CD14-positive monocyte (primary cell): ENCODE measurements at regions not wholly inside any gene's neighbourhood (a gene's known extent, or its start where the extent isn't known, plus 50 kb on each side); places are given as distances from the start of the nearest gene placed in this dataset.

Experiments used
- DNase-seq, 3 donors: peaks; one replicate each; pipeline ENCODE4 v3.0.0-alpha.2; 2011 to 2022
- H2AFZ ChIP-seq: 2 replicates; pipeline ENCODE4 v1.6.0; 2012; ENCODE audit warnings: mild to moderate bottlenecking, low read depth, low read length, inconsistent platforms; ENCODE audit not compliant: insufficient read depth, poor library complexity, severe bottlenecking
- H3K27ac ChIP-seq, 2 donors: 1 replicate in 1 of 2; 2 replicates in 1 of 2; pipeline ENCODE4 v1.5.1; 2012 to 2013; ENCODE audit warnings: low read length in 2 of 2, control low read depth in 1 of 2, inconsistent platforms in 1 of 2, low read depth in 1 of 2, mild to moderate bottlenecking in 1 of 2
- H3K27me3 ChIP-seq, 2 donors: one replicate each; pipeline versions ENCODE4 v1.6.0 to v1.6.1; 2011 to 2013; ENCODE audit warnings: low read length in 2 of 2; ENCODE audit not compliant: control insufficient read depth in 2 of 2, insufficient read depth in 2 of 2
- H3K36me3 ChIP-seq, 2 donors: replicated peaks in 1 of 2; 1 replicate in 1 of 2; 2 replicates in 1 of 2; pipeline versions ENCODE4 v1.5.1 to v1.6.1; 2012 to 2013; ENCODE audit warnings: low read length in 2 of 2, control low read depth in 1 of 2, inconsistent platforms in 1 of 2, mild to moderate bottlenecking in 1 of 2; ENCODE audit not compliant: insufficient read depth in 2 of 2, control insufficient read depth in 1 of 2
- H3K4me1 ChIP-seq, 2 donors: 1 replicate in 1 of 2; 2 replicates in 1 of 2; pipeline versions ENCODE4 v1.5.1 to v1.6.1; 2012 to 2013; ENCODE audit warnings: low read length in 2 of 2, control low read depth in 1 of 2, inconsistent platforms in 1 of 2, mild to moderate bottlenecking in 1 of 2, moderate library complexity in 1 of 2; ENCODE audit not compliant: insufficient read depth in 2 of 2, control insufficient read depth in 1 of 2
- H3K4me2 ChIP-seq: replicated peaks from 2 replicates; pipeline ENCODE3; 2012; ENCODE audit warnings: low read length, moderate library complexity, mild to moderate bottlenecking; ENCODE audit not compliant: poor library complexity, severe bottlenecking; ENCODE audit errors: extremely low read depth
- H3K4me3 ChIP-seq, 3 experiments: fragments of 200-600 bp in 1 of 3; sonication (generic) in 1 of 3; replicated peaks in 1 of 3; 1 replicate in 2 of 3; 2 replicates in 1 of 3; pipeline ENCODE4 v1.5.1; 2011 to 2013; ENCODE audit warnings: low read length in 3 of 3, mild to moderate bottlenecking in 3 of 3, control low read depth in 2 of 3, low read depth in 2 of 3, inconsistent platforms in 1 of 3, moderate library complexity in 1 of 3
- H3K79me2 ChIP-seq: 2 replicates; pipeline ENCODE4 v1.6.0; 2012; ENCODE audit warnings: mild to moderate bottlenecking, control low read depth, inconsistent platforms, low read length, moderate library complexity; ENCODE audit not compliant: insufficient read depth
- H3K9ac ChIP-seq: 2 replicates; pipeline ENCODE4 v1.6.0; 2017; ENCODE audit warnings: low read length, mild to moderate bottlenecking; ENCODE audit not compliant: insufficient read depth, poor library complexity, severe bottlenecking
- H3K9me3 ChIP-seq, 2 donors: replicated peaks in 1 of 2; 1 replicate in 1 of 2; 2 replicates in 1 of 2; pipeline versions ENCODE4 v1.5.1 to v1.6.1; 2012 to 2013; ENCODE audit warnings: low read length in 2 of 2, control low read depth in 1 of 2; ENCODE audit not compliant: control insufficient read depth in 1 of 2, insufficient read depth in 1 of 2
- H4K20me1 ChIP-seq: 2 replicates; pipeline ENCODE4 v1.6.0; 2012; ENCODE audit warnings: mild to moderate bottlenecking, low read length, control low read depth, moderate library complexity; ENCODE audit not compliant: insufficient read depth
- H3K27ac Mint-ChIP-seq, 7 donors: one replicate each; pipeline ENCODE4 v1.8.0; 2020; ENCODE audit warnings: mild to moderate bottlenecking in 7 of 7, mixed read lengths in 7 of 7, moderate library complexity in 6 of 7, inconsistent platforms in 2 of 7
- H3K27me3 Mint-ChIP-seq, 3 donors: one replicate each; pipeline ENCODE4 v1.8.0; 2021 to 2022; ENCODE audit warnings: low read depth in 3 of 3, mild to moderate bottlenecking in 3 of 3, mixed read lengths in 3 of 3, moderate library complexity in 3 of 3, inconsistent platforms in 1 of 3
- H3K36me3 Mint-ChIP-seq, 2 donors: one replicate each; pipeline ENCODE4 v1.8.0; 2020; ENCODE audit warnings: mixed read lengths in 2 of 2, inconsistent platforms in 1 of 2, mild to moderate bottlenecking in 1 of 2
- H3K4me1 Mint-ChIP-seq: one replicate; pipeline ENCODE4 v1.8.0; 2020; ENCODE audit warnings: mild to moderate bottlenecking, mixed read lengths
- H3K4me3 Mint-ChIP-seq, 2 donors: one replicate each; pipeline ENCODE4 v1.8.0; 2020; ENCODE audit warnings: mild to moderate bottlenecking in 2 of 2, mixed read lengths in 2 of 2, moderate library complexity in 1 of 2
- H3K9me3 Mint-ChIP-seq, 7 donors: one replicate each; pipeline ENCODE4 v1.8.0; 2020 to 2022; ENCODE audit warnings: mixed read lengths in 7 of 7, mild to moderate bottlenecking in 6 of 7, moderate library complexity in 6 of 7, inconsistent platforms in 2 of 7
- CTCF ChIP-seq: fragments of 200-600 bp; IDR thresholded peaks from one replicate; pipeline ENCODE4 v1.8.0; 2022; ENCODE audit warnings: antibody characterized with exemption, mild to moderate bottlenecking
- WGBS: methylation state at CpG from one replicate; pipeline ENCODE4 v1.1.5; 2013; ENCODE audit warnings: missing lambda C conversion rate; ENCODE audit not compliant: insufficient coverage; 5-methylcytosine and 5-hydroxymethylcytosine counted together
- intact Hi-C, 2 donors: fragments of 100-400 bp; cut with micrococcal nuclease; formaldehyde crosslinking; loops; one replicate each; pipeline versions ENCODE4 v1.15.0 to v1.15.1; 2023

DNA sequence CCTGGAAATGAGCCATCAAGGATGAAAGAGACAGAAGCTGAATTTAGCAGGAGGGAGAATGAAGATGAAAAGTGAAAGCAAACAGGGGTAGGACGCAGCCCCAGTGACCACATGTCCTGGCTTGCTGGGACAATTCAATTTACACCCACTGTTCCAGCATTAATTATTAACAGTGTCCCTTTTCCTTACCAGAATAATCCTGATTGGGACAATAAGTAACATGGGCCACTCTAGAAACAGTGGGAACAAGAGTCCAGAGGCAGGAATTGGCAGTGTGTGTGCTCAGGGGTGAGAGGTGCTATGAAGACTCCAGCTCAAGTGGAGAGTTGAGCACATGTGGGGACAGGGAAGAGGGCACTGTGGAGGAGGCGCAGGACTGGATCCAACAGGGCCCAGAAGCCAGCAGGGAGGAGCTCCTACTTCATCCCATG is 147.1 kb downstream of the C5orf15 start:
- Mint-ChIP-seq H3K4me1 (no peaks in the 10 kb centered on the region), H3K9me3 (no peaks in the 10 kb centered on the region)
- TF ChIP-seq CTCF: no peak

GRCh38 chr5:133820507-133820906 is 147.9 kb downstream of the C5orf15 start:
- H3K4me3 ChIP-seq: no peak overlapping the region
- no peaks in the 10 kb centered on the region for H3K9me3 ChIP-seq
- no peak overlapping the region for H3K9ac ChIP-seq
- Mint-ChIP-seq H3K36me3 (no peaks in the 10 kb centered on the region), H3K27me3 (peaks cover 10 to 24% (median 18%) of the 10 kb centered on the region in 3 donors), H3K9me3 (no peaks in the 10 kb centered on the region), H3K4me1 (no peaks in the 10 kb centered on the region), H3K27ac (no peak overlapping the region), H3K4me3 (no peak overlapping the region)
- H3K4me2 ChIP-seq: no peak overlapping the region
- H3K27ac ChIP-seq: no peak overlapping the region
- H3K4me1 ChIP-seq: no peaks in the 10 kb centered on the region
- H4K20me1 ChIP-seq: no peaks in the 10 kb centered on the region
- H3K27me3 ChIP-seq: peaks cover 0 to 5% of the 10 kb centered on the region in 2 donors
- H2AFZ ChIP-seq: no peak overlapping the region
- no peaks in the 10 kb centered on the region for H3K79me2 ChIP-seq
- 100% methylated on average over 2 of the region's 3 CpGs for WGBS
- H3K36me3 ChIP-seq: no peaks in the 10 kb centered on the region
- intact Hi-C loops: no loop called here
- no peak for DNase-seq
- TF ChIP-seq CTCF: no peak

More for the DNA sequence above, 147.1 kb downstream of the C5orf15 start:
- no peaks in the 10 kb centered on the region for H3K4me1 ChIP-seq
- no peaks in the 10 kb centered on the region for H3K36me3 ChIP-seq
- H3K4me2 ChIP-seq: no peak overlapping the region
- no peak overlapping the region for H2AFZ ChIP-seq
- H3K4me3 ChIP-seq: no peak overlapping the region
- H3K36me3 Mint-ChIP-seq: no peaks in the 10 kb centered on the region
- peaks cover 0 to 5% of the 10 kb centered on the region in 2 donors for H3K27me3 ChIP-seq
- no peaks in the 10 kb centered on the region for H3K9me3 ChIP-seq
- no peak overlapping the region for H3K9ac ChIP-seq
- no peak overlapping the region for H3K27ac Mint-ChIP-seq
- intact Hi-C loops: no loop called here
- H4K20me1 ChIP-seq: no peaks in the 10 kb centered on the region
- peak overlapping the region in 1 of 2 donors; percentile 32 for H3K4me3 Mint-ChIP-seq
- H3K79me2 ChIP-seq: no peaks in the 10 kb centered on the region
- H3K27ac ChIP-seq: no peak overlapping the region
- H3K27me3 Mint-ChIP-seq: peaks cover 10 to 24% (median 19%) of the 10 kb centered on the region in 3 donors
- 100% methylated on average over 1 of the region's 2 CpGs for WGBS
- DNase-seq: no peak
